Thyroid gland (tissue), 4 donors: ENCODE measurements at regions not wholly inside any gene's neighbourhood (a gene's known extent, or its start where the extent isn't known, plus 50 kb on each side); places are given as distances from the start of the nearest gene placed in this dataset.

Experiments
- DNase-seq, 2 donors: peaks; one replicate each; pipeline ENCODE4 v3.0.0-alpha.2; 2019
- H3K27ac ChIP-seq, 3 donors: fragments of 200-600 bp; sonication (generic); 1 replicate in 2 of 3; 2 replicates in 1 of 3; pipeline ENCODE4 v1.5.1; 2016 to 2019; ENCODE audit warnings: mild to moderate bottlenecking in 1 of 3, moderate library complexity in 1 of 3
- H3K27me3 ChIP-seq: fragments of 200-600 bp; sonication (generic); one replicate; pipeline ENCODE4 v1.5.1; 2019
- H3K36me3 ChIP-seq, 2 donors: fragments of 200-600 bp; sonication (generic); one replicate each; pipeline ENCODE4 v1.5.1; 2016 to 2019
- H3K4me1 ChIP-seq, 2 donors: fragments of 200-600 bp; sonication (generic); one replicate each; pipeline ENCODE4 v1.5.1; 2017 to 2019
- H3K4me3 ChIP-seq, 3 donors: fragments of 200-600 bp; sonication (generic); replicated peaks in 1 of 3; 1 replicate in 2 of 3; 2 replicates in 1 of 3; pipeline ENCODE4 v1.5.1; 2016; ENCODE audit warnings: mild to moderate bottlenecking in 1 of 3
- H3K9me3 ChIP-seq: fragments of 200-600 bp; sonication (generic); one replicate; pipeline ENCODE4 v1.5.1; 2017
- CTCF ChIP-seq, 6 experiments: fragments of 200-600 bp in 3 of 6; fragments of 450-650 bp in 3 of 6; sonication (generic) in 3 of 6; IDR thresholded peaks; one replicate each; pipeline ENCODE4 v1.5.1; 2016 to 2019; ENCODE audit warnings: antibody characterized with exemption in 6 of 6, mild to moderate bottlenecking in 2 of 6, inconsistent platforms in 1 of 6, moderate library complexity in 1 of 6
- POLR2A ChIP-seq, 2 donors: fragments of 450-650 bp; IDR thresholded peaks; one replicate each; pipeline ENCODE4 v1.6.1; 2017; ENCODE audit warnings: antibody characterized with exemption in 2 of 2, mild to moderate bottlenecking in 2 of 2, moderate library complexity in 1 of 2
- WGBS, 2 donors: methylation state at CpG; one replicate each; pipeline ENCODE4 v1.1.5; 2017; 5-methylcytosine and 5-hydroxymethylcytosine counted together
- intact Hi-C: fragments of 100-400 bp; cut with DNase I; formaldehyde crosslinking; loops from one replicate; pipeline ENCODE4 v1.15.1; 2023

- intact Hi-C loops, result no loop called here
- Histone ChIP-seq H3K4me3 (no peak overlapping the region), H3K4me1 (no peaks in the 10 kb centered on the region), H3K27me3 (no peaks in the 10 kb centered on the region), H3K9me3 (no peaks in the 10 kb centered on the region), H3K27ac (no peak overlapping the region), H3K36me3 (no peaks in the 10 kb centered on the region)
- no peak for DNase-seq
- WGBS, 2 donors, result 80 to 84% methylated on average over 3 of the region's 3 CpGs
- TF ChIP-seq CTCF (IDR thresholded peaks at IDR 0.05), result no peak
- TF ChIP-seq POLR2A (IDR thresholded peaks at IDR 0.05), result no peak
These were observed 1085.4 kb upstream of the SORCS1 start for GRCh38 chr10:108249940-108250339.

- DNase-seq, result no peak
- Histone ChIP-seq H3K27ac (no peak overlapping the region), H3K27me3 (no peaks in the 10 kb centered on the region), H3K4me1 (no peaks in the 10 kb centered on the region), H3K4me3 (no peak overlapping the region), H3K9me3 (no peaks in the 10 kb centered on the region), H3K36me3 (no peaks in the 10 kb centered on the region)
- intact Hi-C loops, result no loop called here
- WGBS, 2 donors, result 89 to 91% methylated on average over 9 of the region's 9 CpGs
- TF ChIP-seq CTCF (IDR thresholded peaks at IDR 0.05) (no peak), POLR2A (IDR thresholded peaks at IDR 0.05) (no peak)
These were observed 1080.1 kb upstream of the SORCS1 start for GRCh38 chr10:108244443-108245228.

- intact Hi-C loops, result no loop called here
- Histone ChIP-seq H3K9me3 (no peaks in the 10 kb centered on the region), H3K27me3 (no peaks in the 10 kb centered on the region), H3K36me3 (no peaks in the 10 kb centered on the region), H3K4me1 (no peaks in the 10 kb centered on the region), H3K4me3 (no peak overlapping the region), H3K27ac (no peak overlapping the region)
- TF ChIP-seq POLR2A (IDR thresholded peaks at IDR 0.05) (no peak), CTCF (IDR thresholded peaks at IDR 0.05) (no peak)
- WGBS, 2 donors, result 77 to 84% methylated on average over 1 of the region's 1 CpG
- no peak for DNase-seq
These were observed 1076.7 kb upstream of the SORCS1 start for GRCh38 chr10:108241166-108241565.

GRCh38 chr10:108238261-108238660, 1073.8 kb upstream of the SORCS1 start:
- Histone ChIP-seq H3K4me1 (no peaks in the 10 kb centered on the region), H3K4me3 (no peak overlapping the region), H3K36me3 (no peaks in the 10 kb centered on the region), H3K27ac (no peak overlapping the region), H3K27me3 (no peaks in the 10 kb centered on the region), H3K9me3 (no peaks in the 10 kb centered on the region)
- WGBS, 2 donors, result 65 to 68% methylated on average over 1 of the region's 1 CpG
- DNase-seq, result no peak
- TF ChIP-seq CTCF (IDR thresholded peaks at IDR 0.05), result no peak
- TF ChIP-seq POLR2A (IDR thresholded peaks at IDR 0.05), result no peak
- intact Hi-C loops, result no loop called here

- Histone ChIP-seq H3K4me3 (no peak overlapping the region), H3K27ac (no peak overlapping the region), H3K9me3 (no peaks in the 10 kb centered on the region), H3K36me3 (no peaks in the 10 kb centered on the region), H3K4me1 (no peaks in the 10 kb centered on the region), H3K27me3 (no peaks in the 10 kb centered on the region)
- TF ChIP-seq CTCF (IDR thresholded peaks at IDR 0.05), result no peak
- TF ChIP-seq POLR2A (IDR thresholded peaks at IDR 0.05), result no peak
- DNase-seq, result no peak
- WGBS, 2 donors, result 74 to 78% methylated on average over 5 of the region's 5 CpGs
- intact Hi-C loops, result no loop called here
These were observed 1066.1 kb upstream of the SORCS1 start for GRCh38 chr10:108230478-108231170.
